HEK293T (cell line): ENCODE measurements at regions not wholly inside any gene's neighbourhood (a gene's known extent, or its start where the extent isn't known, plus 50 kb on each side); places are given as distances from the start of the nearest gene placed in this dataset.

Experiments used
- FOXA1 ChIP-seq: fragments of 450-650 bp; IDR thresholded peaks from 2 replicates; pipeline ENCODE4 v1.6.1; 2016; ENCODE audit warnings: mild to moderate bottlenecking
- L3MBTL2 ChIP-seq: fragments of 450-650 bp; conservative IDR thresholded peaks from 2 replicates; pipeline ENCODE4 v1.6.1; 2016; ENCODE audit warnings: mild to moderate bottlenecking

DNA sequence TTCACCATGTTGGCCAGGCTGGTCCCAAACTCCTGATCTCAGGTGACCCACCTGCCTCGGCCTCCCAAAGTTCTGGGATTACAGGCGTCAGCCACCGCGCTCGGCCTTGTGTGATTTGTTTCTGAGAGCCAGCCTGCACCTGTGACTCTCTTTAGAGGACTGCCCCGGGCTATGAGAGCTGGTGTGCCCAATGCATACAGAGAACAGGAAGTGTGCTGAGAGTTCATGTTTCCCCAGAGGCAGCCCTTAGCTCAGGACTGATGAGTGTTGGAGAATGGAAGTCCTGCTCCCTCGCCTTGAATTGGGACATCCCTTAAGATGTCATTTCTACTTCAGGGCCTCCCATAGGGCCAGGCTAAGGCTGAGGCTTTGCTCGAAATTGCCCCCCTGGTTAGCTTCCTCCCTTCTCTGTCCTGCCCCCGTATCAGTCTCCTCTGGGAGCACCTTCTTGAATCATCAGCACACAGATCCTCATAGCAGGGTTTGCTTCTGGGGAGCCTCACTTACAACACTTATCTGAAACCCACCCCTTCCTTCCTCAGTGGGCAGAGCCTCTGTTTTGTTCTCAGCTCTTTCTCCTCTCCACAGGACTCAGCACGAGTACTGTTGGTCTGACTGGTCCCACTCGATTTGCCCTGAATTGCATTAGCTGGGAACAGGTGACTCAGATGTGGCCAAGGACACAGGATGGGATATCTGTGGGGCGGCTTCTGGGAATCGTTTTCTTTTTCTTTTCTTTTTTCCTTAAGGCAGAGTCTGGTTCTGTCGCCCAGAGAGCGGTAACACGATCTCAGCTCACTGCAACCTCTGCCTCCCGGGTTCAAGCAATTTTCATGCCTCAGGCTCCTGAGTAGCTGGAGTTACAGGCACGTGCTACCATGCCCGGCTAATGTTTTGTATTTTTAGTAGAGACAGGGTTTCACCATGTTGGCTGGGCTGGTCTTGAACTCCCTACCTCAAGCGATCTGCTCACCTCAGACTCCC, 80.1 kb downstream of the UBIAD1 start:
- no peak for TF ChIP-seq L3MBTL2
- TF ChIP-seq FOXA1: no peak
